NT2/D1 (cell line): ENCODE measurements at regions not wholly inside any gene's neighbourhood (a gene's known extent, or its start where the extent isn't known, plus 50 kb on each side); places are given as distances from the start of the nearest gene placed in this dataset.

Experiments used
- DNase-seq: peaks from one replicate; pipeline ENCODE4 v3.0.0-alpha.2; 2011; ENCODE audit warnings: low read depth, low spot score
- H3K27me3 ChIP-seq: 2 replicates; pipeline ENCODE4 v1.6.0; 2011; ENCODE audit warnings: mild to moderate bottlenecking; ENCODE audit not compliant: insufficient read length, insufficient read depth
- H3K36me3 ChIP-seq: 2 replicates; pipeline ENCODE4 v1.6.1; 2011; ENCODE audit warnings: mild to moderate bottlenecking, low read length, mixed read lengths; ENCODE audit not compliant: insufficient read depth, insufficient read length
- H3K4me1 ChIP-seq: 2 replicates; pipeline ENCODE4 v1.5.1; 2011; ENCODE audit not compliant: insufficient read depth, insufficient read length
- H3K4me3 ChIP-seq: 2 replicates; pipeline ENCODE4 v1.5.1; 2011; ENCODE audit warnings: low read depth; ENCODE audit not compliant: insufficient read length
- H3K9ac ChIP-seq: 2 replicates; pipeline ENCODE4 v1.6.0; 2011; ENCODE audit warnings: low read depth; ENCODE audit not compliant: insufficient read length
- H3K9me3 ChIP-seq: 2 replicates; pipeline ENCODE4 v1.5.1; 2011; ENCODE audit warnings: mild to moderate bottlenecking, low read length; ENCODE audit not compliant: insufficient read depth
- SUZ12 ChIP-seq: IDR thresholded peaks from 2 replicates; pipeline ENCODE4 v1.6.1; 2011; ENCODE audit not compliant: insufficient read length, insufficient read depth; ENCODE audit errors: extremely low read depth
- YY1 ChIP-seq: IDR thresholded peaks from 2 replicates; pipeline ENCODE4 v1.6.1; 2011; ENCODE audit not compliant: insufficient read length, insufficient read depth
- ZNF274 ChIP-seq: IDR thresholded peaks from 2 replicates; pipeline ENCODE4 v1.6.1; 2011; ENCODE audit warnings: mild to moderate bottlenecking, low read depth, low read length

- H3K9ac ChIP-seq: no peak overlapping the region
- H3K36me3 ChIP-seq: no peaks in the 10 kb centered on the region
- no peak overlapping the region for H3K4me3 ChIP-seq
- no peak for DNase-seq
- no peaks in the 10 kb centered on the region for H3K27me3 ChIP-seq
- no peaks in the 10 kb centered on the region for H3K9me3 ChIP-seq
- no peaks in the 10 kb centered on the region for H3K4me1 ChIP-seq
- TF ChIP-seq YY1 (no peak), ZNF274 (no peak), SUZ12 (no peak)
Measured at GRCh38 chr3:24033818-24034217, 88.7 kb downstream of the NR1D2 start.

- Histone ChIP-seq H3K36me3 (no peaks in the 10 kb centered on the region), H3K4me1 (no peaks in the 10 kb centered on the region), H3K27me3 (no peaks in the 10 kb centered on the region), H3K4me3 (no peak overlapping the region), H3K9ac (no peak overlapping the region), H3K9me3 (no peaks in the 10 kb centered on the region)
- TF ChIP-seq SUZ12 (no peak), ZNF274 (no peak), YY1 (no peak)
- DNase-seq: no peak
Measured at GRCh38 chr3:24034464-24034863, 89.4 kb downstream of the NR1D2 start.

GRCh38 chr3:24037971-24038370 lies 92.9 kb downstream of the NR1D2 start:
- TF ChIP-seq YY1 (no peak), ZNF274 (no peak), SUZ12 (no peak)
- H3K4me1 ChIP-seq: no peaks in the 10 kb centered on the region
- no peak for DNase-seq
- H3K36me3 ChIP-seq: no peaks in the 10 kb centered on the region
- no peak overlapping the region for H3K4me3 ChIP-seq
- no peaks in the 10 kb centered on the region for H3K9me3 ChIP-seq
- H3K9ac ChIP-seq: no peak overlapping the region
- no peaks in the 10 kb centered on the region for H3K27me3 ChIP-seq

- Histone ChIP-seq H3K27me3 (no peaks in the 10 kb centered on the region), H3K36me3 (no peaks in the 10 kb centered on the region), H3K4me3 (no peak overlapping the region), H3K9ac (no peak overlapping the region), H3K4me1 (no peaks in the 10 kb centered on the region), H3K9me3 (no peaks in the 10 kb centered on the region)
- DNase-seq: no peak
- TF ChIP-seq YY1 (no peak), SUZ12 (no peak), ZNF274 (no peak)
Measured at GRCh38 chr3:24040311-24040710, 95.2 kb downstream of the NR1D2 start.

- Histone ChIP-seq H3K4me3 (no peak overlapping the region), H3K27me3 (no peaks in the 10 kb centered on the region), H3K36me3 (no peaks in the 10 kb centered on the region), H3K4me1 (no peaks in the 10 kb centered on the region), H3K9ac (no peak overlapping the region), H3K9me3 (no peaks in the 10 kb centered on the region)
- no peak for TF ChIP-seq ZNF274
- no peak for TF ChIP-seq YY1
- TF ChIP-seq SUZ12: no peak
- no peak for DNase-seq
Measured at GRCh38 chr3:24042174-24043059, 97.3 kb downstream of the NR1D2 start.

- H3K36me3 ChIP-seq: no peaks in the 10 kb centered on the region
- H3K27me3 ChIP-seq: no peaks in the 10 kb centered on the region
- H3K9me3 ChIP-seq: no peaks in the 10 kb centered on the region
- no peak for TF ChIP-seq SUZ12
- TF ChIP-seq ZNF274: no peak
- no peak for TF ChIP-seq YY1
- DNase-seq: no peak
- H3K4me3 ChIP-seq: no peak overlapping the region
- H3K9ac ChIP-seq: no peak overlapping the region
- no peaks in the 10 kb centered on the region for H3K4me1 ChIP-seq
Measured at GRCh38 chr3:24043168-24043567, 98.1 kb downstream of the NR1D2 start.

- Histone ChIP-seq H3K9me3 (no peaks in the 10 kb centered on the region), H3K36me3 (no peaks in the 10 kb centered on the region), H3K27me3 (no peaks in the 10 kb centered on the region), H3K9ac (no peak overlapping the region), H3K4me1 (no peaks in the 10 kb centered on the region), H3K4me3 (no peak overlapping the region)
- TF ChIP-seq SUZ12 (no peak), YY1 (no peak), ZNF274 (no peak)
- DNase-seq: no peak
Measured at GRCh38 chr3:24043985-24044384, 98.9 kb downstream of the NR1D2 start.
